Activated naive CD8-positive, alpha-beta T cell treated with anti-CD3 and anti-CD28 coated beads for 36 hours (primary cell): ENCODE measurements at regions not wholly inside any gene's neighbourhood (a gene's known extent, or its start where the extent isn't known, plus 50 kb on each side); places are given as distances from the start of the nearest gene placed in this dataset.
"Not testable (repeated sequence)": the region's sequence is repeated elsewhere in the genome, so short reads cannot be mapped to it uniquely, and the experiment has no call there.

Experiments used
- DNase-seq: peaks from one replicate; pipeline ENCODE4 v3.0.0; 2021
- H3K27ac Mint-ChIP-seq: one replicate; pipeline ENCODE4 v1.8.0; 2022; ENCODE audit warnings: mild to moderate bottlenecking, moderate library complexity, mixed read lengths
- H3K27me3 Mint-ChIP-seq: one replicate; pipeline ENCODE4 v1.8.0; 2022; ENCODE audit warnings: mild to moderate bottlenecking, mixed read lengths
- H3K36me3 Mint-ChIP-seq: one replicate; pipeline ENCODE4 v1.8.0; 2021; ENCODE audit warnings: mild to moderate bottlenecking, mixed read lengths
- H3K4me1 Mint-ChIP-seq: one replicate; pipeline ENCODE4 v1.8.0; 2021; ENCODE audit warnings: mixed read lengths
- H3K4me3 Mint-ChIP-seq: one replicate; pipeline ENCODE4 v1.8.0; 2022; ENCODE audit warnings: mild to moderate bottlenecking, moderate library complexity, mixed read lengths
- H3K9me3 Mint-ChIP-seq: one replicate; pipeline ENCODE4 v1.8.0; 2022; ENCODE audit warnings: mixed read lengths

- no peak overlapping the region for H3K4me3 Mint-ChIP-seq
- H3K27me3 Mint-ChIP-seq, result no peaks in the 10 kb centered on the region
- H3K9me3 Mint-ChIP-seq, result peaks cover 12% of the 10 kb centered on the region
- no peaks in the 10 kb centered on the region for H3K36me3 Mint-ChIP-seq
- no peaks in the 10 kb centered on the region for H3K4me1 Mint-ChIP-seq
- DNase-seq, result no peak
- H3K27ac Mint-ChIP-seq, result no peak overlapping the region
Observed at GRCh38 chr21:27525780-27526179, 558.9 kb upstream of the ADAMTS5 start.

DNA sequence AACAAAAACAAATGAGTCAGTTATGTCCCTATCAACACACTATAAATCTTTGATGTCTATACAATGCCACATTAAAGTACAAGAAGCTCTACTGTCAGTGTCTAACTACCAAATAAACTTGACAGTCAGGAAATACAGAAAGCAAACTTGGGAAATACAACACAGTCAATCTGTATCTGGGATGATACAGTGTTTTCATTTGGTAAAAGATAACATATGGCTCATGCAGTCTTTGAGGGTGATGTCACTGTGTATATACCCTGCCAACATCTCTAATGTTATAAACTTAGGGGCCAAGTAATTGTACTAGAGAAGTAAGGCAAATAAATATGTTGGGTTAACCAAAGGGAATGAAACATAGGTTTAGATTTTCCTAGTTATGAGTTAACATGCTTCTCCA lies 552.5 kb upstream of the ADAMTS5 start:
- H3K4me1 Mint-ChIP-seq, result no peaks in the 10 kb centered on the region
- no peak for DNase-seq
- no peak overlapping the region for H3K4me3 Mint-ChIP-seq
- peaks cover 17% of the 10 kb centered on the region for H3K9me3 Mint-ChIP-seq
- H3K36me3 Mint-ChIP-seq, result no peaks in the 10 kb centered on the region
- no peak overlapping the region for H3K27ac Mint-ChIP-seq
- H3K27me3 Mint-ChIP-seq, result no peaks in the 10 kb centered on the region

- not testable (repeated sequence) for H3K4me1 Mint-ChIP-seq, H3K27me3 Mint-ChIP-seq, H3K4me3 Mint-ChIP-seq, H3K27ac Mint-ChIP-seq, DNase-seq, H3K36me3 Mint-ChIP-seq
- peaks cover 16% of the 10 kb centered on the region for H3K9me3 Mint-ChIP-seq
Observed at GRCh38 chr21:27517177-27517576, 550.3 kb upstream of the ADAMTS5 start.

- no peak for DNase-seq
- Mint-ChIP-seq H3K4me3 (no peak overlapping the region), H3K36me3 (no peaks in the 10 kb centered on the region), H3K4me1 (no peaks in the 10 kb centered on the region), H3K27ac (no peak overlapping the region), H3K9me3 (peaks cover 12% of the 10 kb centered on the region), H3K27me3 (no peaks in the 10 kb centered on the region)
Observed at GRCh38 chr21:27515676-27516075, 548.8 kb upstream of the ADAMTS5 start.

GRCh38 chr21:27513825-27514224 lies 546.9 kb upstream of the ADAMTS5 start:
- Mint-ChIP-seq H3K4me1 (no peaks in the 10 kb centered on the region), H3K36me3 (no peaks in the 10 kb centered on the region), H3K4me3 (no peak overlapping the region), H3K27ac (no peak overlapping the region), H3K9me3 (peaks cover 12% of the 10 kb centered on the region), H3K27me3 (no peaks in the 10 kb centered on the region)
- no peak for DNase-seq

DNA sequence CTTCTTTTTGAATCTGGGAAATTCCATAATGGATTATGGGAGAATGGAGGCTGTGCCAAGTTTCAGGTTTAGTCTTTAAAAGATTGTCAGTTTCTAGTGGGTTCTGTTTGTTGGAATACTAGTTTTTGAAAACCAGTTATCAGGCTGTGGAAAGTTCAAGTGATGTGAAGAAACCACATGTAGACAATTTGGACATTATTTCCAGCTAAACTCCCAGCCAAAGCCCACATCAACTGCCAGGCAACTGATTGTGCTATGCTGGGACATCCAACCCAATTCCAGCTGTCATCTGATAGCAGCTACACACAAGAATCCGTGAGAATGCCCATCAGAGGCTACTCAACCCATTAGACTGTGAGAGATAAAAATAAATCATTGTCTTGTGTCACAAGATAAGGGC lies 546.1 kb upstream of the ADAMTS5 start:
- Mint-ChIP-seq H3K27ac (no peak overlapping the region), H3K27me3 (no peaks in the 10 kb centered on the region), H3K9me3 (peaks cover 12% of the 10 kb centered on the region), H3K36me3 (no peaks in the 10 kb centered on the region), H3K4me1 (no peaks in the 10 kb centered on the region), H3K4me3 (no peak overlapping the region)
- no peak for DNase-seq

GRCh38 chr21:27511233-27511632 lies 544.3 kb upstream of the ADAMTS5 start:
- Mint-ChIP-seq H3K27ac (no peak overlapping the region), H3K27me3 (no peaks in the 10 kb centered on the region), H3K36me3 (no peaks in the 10 kb centered on the region), H3K4me3 (no peak overlapping the region), H3K4me1 (no peaks in the 10 kb centered on the region), H3K9me3 (no peaks in the 10 kb centered on the region)
- no peak for DNase-seq

GRCh38 chr21:27507695-27508094 lies 540.8 kb upstream of the ADAMTS5 start:
- H3K27me3 Mint-ChIP-seq, result no peaks in the 10 kb centered on the region
- H3K9me3 Mint-ChIP-seq, result no peaks in the 10 kb centered on the region
- H3K4me3 Mint-ChIP-seq, result no peak overlapping the region
- DNase-seq, result no peak
- no peaks in the 10 kb centered on the region for H3K4me1 Mint-ChIP-seq
- no peaks in the 10 kb centered on the region for H3K36me3 Mint-ChIP-seq
- no peak overlapping the region for H3K27ac Mint-ChIP-seq

GRCh38 chr21:27505516-27505915 lies 538.6 kb upstream of the ADAMTS5 start:
- no peaks in the 10 kb centered on the region for H3K4me1 Mint-ChIP-seq
- H3K27me3 Mint-ChIP-seq, result no peaks in the 10 kb centered on the region
- no peaks in the 10 kb centered on the region for H3K9me3 Mint-ChIP-seq
- no peak overlapping the region for H3K4me3 Mint-ChIP-seq
- no peaks in the 10 kb centered on the region for H3K36me3 Mint-ChIP-seq
- no peak for DNase-seq
- no peak overlapping the region for H3K27ac Mint-ChIP-seq

DNA sequence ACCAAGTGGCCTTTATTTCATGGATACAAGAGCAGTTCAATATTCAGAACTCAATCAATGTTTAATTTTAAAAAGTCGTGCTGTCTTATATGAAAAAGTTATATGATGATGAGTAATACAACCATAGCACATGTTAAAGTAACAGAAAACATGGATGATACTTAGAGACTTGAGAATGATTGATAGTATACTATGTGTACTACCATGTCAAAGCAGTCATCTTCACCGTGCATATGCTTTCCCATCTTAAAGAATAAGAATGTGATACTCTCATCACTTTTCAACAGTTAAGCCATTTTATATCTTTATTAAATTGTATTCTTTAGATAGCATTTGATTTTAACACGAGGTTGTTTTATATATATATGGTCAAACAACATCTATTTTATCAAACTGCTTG lies 535.9 kb upstream of the ADAMTS5 start:
- Mint-ChIP-seq H3K4me3 (no peak overlapping the region), H3K27ac (no peak overlapping the region), H3K4me1 (no peaks in the 10 kb centered on the region), H3K27me3 (no peaks in the 10 kb centered on the region), H3K9me3 (no peaks in the 10 kb centered on the region), H3K36me3 (no peaks in the 10 kb centered on the region)
- no peak for DNase-seq

DNA sequence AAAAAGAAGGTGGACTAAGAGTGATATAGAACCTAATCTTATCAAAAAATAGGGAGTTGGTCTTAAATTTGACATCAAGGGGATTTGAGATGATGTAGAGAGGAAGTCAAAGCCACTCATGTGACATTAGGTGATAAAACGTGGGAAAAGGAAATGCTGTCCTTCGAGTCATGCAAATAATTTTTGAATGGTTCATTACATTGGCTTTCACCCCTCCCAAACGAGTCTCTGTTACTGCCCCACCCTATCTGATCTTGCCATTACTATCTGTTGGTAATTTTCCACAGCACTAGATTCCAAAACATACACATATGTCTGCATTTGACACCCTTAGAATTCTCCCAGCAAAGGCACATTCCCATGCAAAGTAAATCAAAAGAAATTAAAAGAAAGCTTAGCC lies 531.1 kb upstream of the ADAMTS5 start:
- DNase-seq, result no peak
- no peak overlapping the region for H3K4me3 Mint-ChIP-seq
- H3K27ac Mint-ChIP-seq, result no peak overlapping the region
- H3K9me3 Mint-ChIP-seq, result no peaks in the 10 kb centered on the region
- no peaks in the 10 kb centered on the region for H3K36me3 Mint-ChIP-seq
- H3K4me1 Mint-ChIP-seq, result no peaks in the 10 kb centered on the region
- H3K27me3 Mint-ChIP-seq, result no peaks in the 10 kb centered on the region

DNA sequence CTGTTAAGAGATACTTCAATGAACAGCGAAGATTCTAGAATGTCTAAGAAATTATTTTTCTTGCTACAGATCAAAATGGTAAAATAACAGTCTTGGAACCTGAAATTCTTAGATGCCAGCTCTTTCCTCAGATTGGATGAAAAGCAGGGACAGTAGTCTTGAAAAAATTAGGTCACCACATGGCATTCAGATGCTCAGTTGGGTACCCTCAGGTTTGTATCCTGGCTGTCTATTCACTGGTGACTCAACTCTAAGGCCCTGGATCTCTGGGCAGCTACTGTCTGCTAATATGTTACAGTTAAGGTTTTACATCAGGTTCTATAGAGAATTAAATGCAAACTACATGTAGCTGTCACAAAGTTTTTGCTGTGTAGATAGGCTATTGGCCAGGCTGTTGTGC lies 528.9 kb upstream of the ADAMTS5 start:
- no peaks in the 10 kb centered on the region for H3K36me3 Mint-ChIP-seq
- no peaks in the 10 kb centered on the region for H3K27me3 Mint-ChIP-seq
- H3K27ac Mint-ChIP-seq, result no peak overlapping the region
- no peaks in the 10 kb centered on the region for H3K9me3 Mint-ChIP-seq
- H3K4me1 Mint-ChIP-seq, result no peaks in the 10 kb centered on the region
- no peak for DNase-seq
- no peak overlapping the region for H3K4me3 Mint-ChIP-seq

- no peaks in the 10 kb centered on the region for H3K4me1 Mint-ChIP-seq
- no peaks in the 10 kb centered on the region for H3K27me3 Mint-ChIP-seq
- no peaks in the 10 kb centered on the region for H3K36me3 Mint-ChIP-seq
- H3K27ac Mint-ChIP-seq, result no peak overlapping the region
- no peak for DNase-seq
- H3K4me3 Mint-ChIP-seq, result no peak overlapping the region
- no peaks in the 10 kb centered on the region for H3K9me3 Mint-ChIP-seq
Observed at GRCh38 chr21:27493542-27493941, 526.7 kb upstream of the ADAMTS5 start.

- Mint-ChIP-seq H3K4me3 (no peak overlapping the region), H3K36me3 (no peaks in the 10 kb centered on the region), H3K9me3 (no peaks in the 10 kb centered on the region), H3K27me3 (no peaks in the 10 kb centered on the region), H3K4me1 (no peaks in the 10 kb centered on the region), H3K27ac (no peak overlapping the region)
- DNase-seq, result no peak
Observed at GRCh38 chr21:27487676-27488075, 520.8 kb upstream of the ADAMTS5 start.

DNA sequence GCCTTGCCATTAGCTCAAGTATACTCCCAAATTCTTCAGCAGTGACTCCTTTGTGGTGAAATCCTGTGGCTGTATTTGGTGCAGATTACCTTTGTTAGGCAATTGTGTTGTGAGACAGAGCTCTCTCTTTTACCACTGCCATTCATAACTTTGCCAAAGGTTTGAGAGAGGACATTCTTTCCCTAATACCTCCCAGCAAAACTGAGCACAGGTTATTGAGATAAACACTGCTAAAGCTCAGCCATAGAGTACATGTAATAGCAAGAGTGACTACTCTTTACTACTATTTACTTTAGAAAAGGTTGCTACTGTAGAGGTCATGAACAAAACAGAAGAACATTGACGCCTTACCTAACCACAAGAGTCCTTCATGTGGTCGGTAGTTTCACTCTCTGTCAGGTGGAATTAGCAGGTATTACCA lies 514.0 kb upstream of the ADAMTS5 start:
- peaks cover 3% of the 10 kb centered on the region for H3K9me3 Mint-ChIP-seq
- H3K36me3 Mint-ChIP-seq, result no peaks in the 10 kb centered on the region
- H3K27me3 Mint-ChIP-seq, result no peaks in the 10 kb centered on the region
- peaks cover 3% of the 10 kb centered on the region for H3K4me1 Mint-ChIP-seq
- H3K4me3 Mint-ChIP-seq, result no peak overlapping the region
- no peak for DNase-seq
- H3K27ac Mint-ChIP-seq, result no peak overlapping the region

GRCh38 chr21:27477296-27477695 lies 510.4 kb upstream of the ADAMTS5 start:
- H3K4me1 Mint-ChIP-seq, result peaks cover 3% of the 10 kb centered on the region
- H3K27me3 Mint-ChIP-seq, result no peaks in the 10 kb centered on the region
- H3K27ac Mint-ChIP-seq, result no peak overlapping the region
- H3K36me3 Mint-ChIP-seq, result no peaks in the 10 kb centered on the region
- no peak for DNase-seq
- no peak overlapping the region for H3K4me3 Mint-ChIP-seq
- H3K9me3 Mint-ChIP-seq, result peaks cover 3% of the 10 kb centered on the region

- no peak for DNase-seq
- Mint-ChIP-seq H3K4me1 (peaks cover 3% of the 10 kb centered on the region), H3K36me3 (no peaks in the 10 kb centered on the region), H3K4me3 (no peak overlapping the region), H3K9me3 (no peaks in the 10 kb centered on the region), H3K27ac (no peak overlapping the region), H3K27me3 (no peaks in the 10 kb centered on the region)
Observed at GRCh38 chr21:27476696-27477095, 509.8 kb upstream of the ADAMTS5 start.
